ENCODE measurements at regions not wholly inside any gene's neighbourhood (a gene's known extent, or its start where the extent isn't known, plus 50 kb on each side); places are given as distances from the start of the nearest gene placed in this dataset.

GRCh38 chr2:6730649-6731532 is 134.8 kb downstream of the CMPK2 start:
- no peak for TF ChIP-seq GATA1 (IDR thresholded peaks at IDR 0.05; ENCODE audit: low read depth, low read length)
- no peak for TF ChIP-seq POLR2A (IDR thresholded peaks at IDR 0.05; ENCODE audit: low read length)
- DNase-seq, result no peak

DNA sequence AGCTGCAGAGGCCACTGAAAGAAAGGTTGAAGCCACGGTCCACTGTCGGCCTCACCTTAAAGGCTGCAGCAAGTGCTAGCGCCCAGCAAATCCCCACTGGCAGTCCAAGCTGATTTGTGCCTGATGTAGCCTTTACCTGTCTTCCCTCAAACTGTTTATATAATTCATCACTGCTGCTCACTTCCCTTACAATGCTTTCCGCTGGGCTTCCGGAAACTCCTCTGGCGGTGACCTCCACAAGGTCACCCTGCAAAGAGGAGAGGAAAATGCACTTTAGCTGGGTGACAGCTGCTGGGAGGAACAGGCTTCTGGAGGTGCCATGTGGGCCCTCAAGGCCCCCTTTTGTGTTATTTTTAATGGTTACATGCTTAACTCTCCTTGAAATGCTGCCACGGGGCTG is 126.2 kb downstream of the CMPK2 start:
- DNase-seq, result no peak
- no peak for TF ChIP-seq GATA1 (IDR thresholded peaks at IDR 0.05; ENCODE audit: low read depth, low read length)
- no peak for TF ChIP-seq POLR2A (IDR thresholded peaks at IDR 0.05; ENCODE audit: low read length)

GRCh38 chr2:6741229-6741628 is 124.5 kb downstream of the CMPK2 start:
- no peak for DNase-seq
- TF ChIP-seq GATA1 (IDR thresholded peaks at IDR 0.05; ENCODE audit: low read depth, low read length) (no peak), POLR2A (IDR thresholded peaks at IDR 0.05; ENCODE audit: low read length) (no peak)

DNA sequence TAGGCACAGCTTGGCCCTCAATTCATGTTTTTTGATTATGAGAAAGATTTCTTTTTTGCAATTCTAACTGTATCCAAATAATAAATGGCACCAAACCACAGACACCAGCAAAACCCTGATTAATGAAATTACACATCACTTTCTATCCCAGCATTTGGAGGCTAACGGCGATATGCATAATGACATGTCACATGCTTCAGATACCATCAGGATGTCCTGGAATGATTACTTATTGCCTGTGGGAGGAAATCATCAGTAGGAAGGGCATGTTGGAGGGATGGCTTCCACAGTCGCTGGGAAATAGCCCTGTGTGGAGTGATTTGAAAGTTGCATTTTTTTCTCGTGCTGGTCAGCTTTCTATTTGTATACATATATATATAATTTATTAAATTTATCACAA is 121.7 kb downstream of the CMPK2 start:
- DNase-seq, result no peak
- no peak for TF ChIP-seq GATA1 (IDR thresholded peaks at IDR 0.05; ENCODE audit: low read depth, low read length)
- TF ChIP-seq POLR2A (IDR thresholded peaks at IDR 0.05; ENCODE audit: low read length), result no peak

DNA sequence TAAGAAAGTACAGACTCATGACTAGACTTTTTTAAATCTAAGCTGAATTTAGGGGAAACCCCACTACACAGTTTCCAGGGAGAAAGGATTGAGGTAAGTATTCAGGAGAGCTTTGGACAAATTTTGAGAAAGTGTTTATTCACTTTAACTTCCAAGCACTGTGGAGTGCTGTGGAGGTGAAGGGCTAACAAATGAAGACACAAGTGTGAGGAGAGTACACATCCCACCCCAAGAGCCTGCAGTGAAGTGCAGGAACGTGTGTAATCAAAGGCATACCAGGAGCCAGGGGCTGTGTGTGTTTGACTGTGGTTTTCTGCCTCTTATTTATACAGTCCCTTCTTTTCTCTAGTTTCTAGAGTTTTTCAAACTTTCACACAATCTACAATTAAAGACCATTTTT is 118.3 kb downstream of the CMPK2 start:
- no peak for DNase-seq
- TF ChIP-seq POLR2A (IDR thresholded peaks at IDR 0.05; ENCODE audit: low read length), result no peak
- no peak for TF ChIP-seq GATA1 (IDR thresholded peaks at IDR 0.05; ENCODE audit: low read depth, low read length)

DNA sequence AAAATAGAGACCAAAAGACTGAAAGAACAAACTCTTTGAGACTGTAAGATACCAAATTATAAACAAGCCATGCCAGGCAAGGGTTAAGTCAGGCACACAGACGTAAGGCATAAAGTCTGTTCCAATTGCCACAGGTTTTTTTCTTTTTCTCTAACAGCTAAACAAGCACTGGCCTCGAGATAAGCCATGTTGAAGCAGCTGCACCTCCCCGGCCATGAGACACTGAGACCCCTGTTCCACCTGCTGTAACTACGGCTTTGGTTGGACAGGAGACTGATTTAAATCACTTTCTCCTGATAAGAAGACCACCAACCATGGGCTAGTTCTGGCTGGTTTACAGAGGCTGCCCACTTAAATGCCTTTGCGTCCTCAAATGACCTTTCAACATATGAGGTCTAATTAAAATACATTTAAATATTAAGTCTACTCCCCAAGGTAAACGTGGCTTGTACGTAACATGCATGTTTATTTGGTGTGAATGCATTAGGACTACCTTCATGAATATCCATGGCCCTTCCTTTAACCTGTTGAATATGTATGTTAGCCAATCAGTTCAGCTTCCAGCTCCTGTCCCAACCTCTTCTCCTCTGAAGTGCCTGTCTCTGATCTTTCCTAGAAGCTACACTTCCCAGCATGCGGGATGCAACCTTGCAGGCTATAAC is 117.2 kb downstream of the CMPK2 start:
- no peak for TF ChIP-seq GATA1 (IDR thresholded peaks at IDR 0.05; ENCODE audit: low read depth, low read length)
- TF ChIP-seq POLR2A (IDR thresholded peaks at IDR 0.05; ENCODE audit: low read length), result no peak
- DNase-seq, result no peak

DNA sequence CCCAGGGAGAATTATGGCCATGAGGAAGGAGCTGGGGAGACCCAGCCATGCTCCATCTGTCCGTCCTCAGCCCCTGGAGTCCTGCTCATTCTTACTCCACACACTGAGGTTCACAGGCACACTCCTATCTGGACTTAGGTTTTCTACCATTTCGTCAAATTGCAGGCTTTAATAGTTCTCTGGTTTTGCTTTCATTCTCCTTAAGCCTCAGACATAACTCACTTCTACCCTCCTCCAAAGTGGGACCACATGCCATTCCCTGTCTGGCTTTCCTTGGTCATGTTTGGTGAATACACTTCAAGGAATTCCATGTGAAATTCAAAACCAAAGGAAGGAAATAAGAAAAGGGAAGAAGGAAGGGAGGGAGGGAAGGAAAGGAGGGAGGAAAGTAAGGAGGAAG is 115.7 kb downstream of the CMPK2 start:
- TF ChIP-seq POLR2A (IDR thresholded peaks at IDR 0.05; ENCODE audit: low read length) (no peak), GATA1 (IDR thresholded peaks at IDR 0.05; ENCODE audit: low read depth, low read length) (no peak)
- DNase-seq, result peak in 1 of 2 experiments; percentile 27

- peak; percentile 64 to 83 for DNase-seq
- TF ChIP-seq GATA1 (IDR thresholded peaks at IDR 0.05; ENCODE audit: low read depth, low read length) (no peak), POLR2A (IDR thresholded peaks at IDR 0.05; ENCODE audit: low read length) (no peak)
Observed at GRCh38 chr2:6750411-6751158, 115.1 kb downstream of the CMPK2 start.

DNA sequence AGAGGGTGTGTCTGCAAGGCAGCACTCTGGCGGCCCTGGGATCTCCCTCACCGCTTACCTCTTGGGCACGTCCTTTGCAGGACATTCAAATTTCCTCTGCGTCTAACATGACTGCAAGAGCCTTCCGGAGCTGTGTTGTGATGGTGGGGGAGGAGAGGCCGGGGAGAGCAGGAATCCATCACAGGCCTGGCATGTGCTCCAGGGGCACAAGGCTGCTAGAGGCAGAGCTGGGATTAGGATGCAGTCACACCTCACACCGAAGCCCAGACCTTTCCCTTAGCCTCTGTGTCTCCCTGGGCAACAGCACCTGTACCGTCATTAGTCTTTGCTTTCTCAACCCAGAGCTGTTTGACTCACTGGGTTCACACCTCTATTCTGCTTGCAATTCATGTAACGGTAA is 111.3 kb downstream of the CMPK2 start:
- DNase-seq, result no peak
- no peak for TF ChIP-seq GATA1 (IDR thresholded peaks at IDR 0.05; ENCODE audit: low read depth, low read length)
- TF ChIP-seq POLR2A (IDR thresholded peaks at IDR 0.05; ENCODE audit: low read length), result no peak

- no peak for DNase-seq
- TF ChIP-seq POLR2A (IDR thresholded peaks at IDR 0.05; ENCODE audit: low read length) (no peak), GATA1 (IDR thresholded peaks at IDR 0.05; ENCODE audit: low read depth, low read length) (no peak)
Observed at GRCh38 chr2:6755456-6755855, 110.3 kb downstream of the CMPK2 start.

- TF ChIP-seq GATA1 (IDR thresholded peaks at IDR 0.05; ENCODE audit: low read depth, low read length) (no peak), POLR2A (IDR thresholded peaks at IDR 0.05; ENCODE audit: low read length) (no peak)
- DNase-seq, result no peak
Observed at GRCh38 chr2:6757215-6757614, 108.5 kb downstream of the CMPK2 start.

DNA sequence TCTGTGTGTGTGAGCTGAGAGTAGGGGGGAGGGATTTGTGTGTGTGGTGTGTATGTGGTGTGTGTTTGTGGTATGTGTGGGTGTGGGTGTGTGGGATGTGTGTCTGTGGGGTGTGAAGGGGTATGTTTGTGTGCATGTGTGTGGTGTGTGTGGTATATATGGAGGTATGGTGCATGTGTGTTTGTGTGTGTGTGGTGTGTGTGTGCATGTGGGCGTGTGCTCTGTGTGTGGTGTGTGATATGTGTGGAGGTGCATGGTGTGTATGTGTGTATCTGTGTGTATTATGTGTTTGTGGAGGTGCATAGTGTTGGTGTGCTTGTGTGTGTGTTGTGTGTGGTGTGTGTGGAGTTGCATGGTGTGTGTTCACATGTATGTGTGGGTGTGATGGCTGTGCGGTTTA is 106.0 kb downstream of the CMPK2 start:
- DNase-seq, result no peak
- no peak for TF ChIP-seq POLR2A (IDR thresholded peaks at IDR 0.05; ENCODE audit: low read length)
- no peak for TF ChIP-seq GATA1 (IDR thresholded peaks at IDR 0.05; ENCODE audit: low read depth, low read length)

DNA sequence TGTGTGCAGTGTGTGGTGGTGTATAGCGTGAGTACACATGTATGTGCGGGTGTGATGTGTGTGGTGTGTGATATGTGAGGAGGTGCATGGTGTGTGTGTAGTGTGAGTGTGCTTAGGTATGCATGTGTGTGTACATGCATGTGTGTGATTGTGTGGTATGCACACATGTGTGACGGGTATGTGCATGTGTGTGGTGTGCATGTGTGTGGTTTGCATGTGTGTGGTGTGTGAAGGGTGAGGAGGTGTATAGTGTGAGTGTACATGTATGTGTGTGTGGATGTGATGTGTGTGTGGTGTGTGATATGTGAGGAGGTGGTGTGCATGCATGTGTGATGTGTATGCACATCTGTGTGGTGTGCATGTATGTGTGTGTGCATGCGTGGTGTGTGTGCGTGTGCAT is 105.6 kb downstream of the CMPK2 start:
- TF ChIP-seq POLR2A (IDR thresholded peaks at IDR 0.05; ENCODE audit: low read length), result no peak
- no peak for TF ChIP-seq GATA1 (IDR thresholded peaks at IDR 0.05; ENCODE audit: low read depth, low read length)
- DNase-seq, result no peak
